Upper lobe of left lung (tissue), 6 donors: ENCODE measurements at regions not wholly inside any gene's neighbourhood (a gene's known extent, or its start where the extent isn't known, plus 50 kb on each side); places are given as distances from the start of the nearest gene placed in this dataset.
"Not testable (repeated sequence)": the region's sequence is repeated elsewhere in the genome, so short reads cannot be mapped to it uniquely, and the experiment has no call there.

Experiments
- ATAC-seq, 2 donors: fragments of 200-7000 bp; cut with Tn5 transposase; one replicate each; pipeline ENCODE4 v1.9.1; 2022; ENCODE audit warnings: mild to moderate bottlenecking in 2 of 2, moderate library complexity in 2 of 2; ENCODE audit not compliant: low FRiP score in 2 of 2
- DNase-seq, 2 donors: peaks; one replicate each; pipeline ENCODE4 v3.0.0-alpha.2; 2019 to 2020
- H3K27ac ChIP-seq, 4 donors: fragments of 200-600 bp; sonication (generic); one replicate each; pipeline ENCODE4 v1.5.1; 2016 to 2019
- H3K27me3 ChIP-seq, 4 donors: fragments of 200-600 bp; sonication (generic); one replicate each; pipeline ENCODE4 v1.5.1; 2017 to 2019
- H3K36me3 ChIP-seq, 4 donors: fragments of 200-600 bp; sonication (generic); one replicate each; pipeline ENCODE4 v1.5.1; 2016 to 2019
- H3K4me1 ChIP-seq, 4 donors: fragments of 200-600 bp; sonication (generic); one replicate each; pipeline ENCODE4 v1.5.1; 2018 to 2019
- H3K4me3 ChIP-seq, 4 donors: fragments of 200-600 bp; sonication (generic); one replicate each; pipeline ENCODE4 v1.5.1; 2017 to 2019; ENCODE audit warnings: mild to moderate bottlenecking in 2 of 4, moderate library complexity in 1 of 4
- H3K9me3 ChIP-seq, 4 donors: fragments of 200-600 bp; sonication (generic); one replicate each; pipeline ENCODE4 v1.5.1; 2018 to 2019
- CTCF ChIP-seq, 6 experiments: fragments of 450-650 bp in 4 of 6; fragments of 200-600 bp in 2 of 6; sonication (generic) in 2 of 6; IDR thresholded peaks; one replicate each; pipeline ENCODE4 v1.5.1; 2016 to 2019; ENCODE audit warnings: antibody characterized with exemption in 6 of 6
- EP300 ChIP-seq, 4 donors: sonication (generic); formaldehyde crosslinking; IDR thresholded peaks; one replicate each; pipeline ENCODE4 v1.5.1; 2017; ENCODE audit warnings: antibody characterized with exemption in 4 of 4, control low read depth in 2 of 4
- POLR2A ChIP-seq, 4 donors: fragments of 450-650 bp; IDR thresholded peaks; one replicate each; pipeline ENCODE4 v1.5.1; 2016 to 2017; ENCODE audit warnings: antibody characterized with exemption in 4 of 4, mild to moderate bottlenecking in 2 of 4
- POLR2AphosphoS5 ChIP-seq, 2 donors: sonication (generic); formaldehyde crosslinking; IDR thresholded peaks; one replicate each; pipeline ENCODE4 v1.5.1; 2017; ENCODE audit warnings: antibody characterized with exemption in 2 of 2
- WGBS, 2 donors: methylation state at CpG; one replicate each; pipeline ENCODE4 v1.1.5; 2017 to 2018; 5-methylcytosine and 5-hydroxymethylcytosine counted together
- donor health status: DM: no; HTN: no; CAD: no; lungs with moderate emphysema.
- donor health status: DM: no; HTN: yes; CAD: no; lungs with severe emphysema.

- Histone ChIP-seq H3K36me3 (no peaks in the 10 kb centered on the region), H3K9me3 (no peaks in the 10 kb centered on the region), H3K4me1 (no peaks in the 10 kb centered on the region), H3K27me3 (no peaks in the 10 kb centered on the region), H3K27ac (no peak overlapping the region), H3K4me3 (no peak overlapping the region)
- no peak for ATAC-seq
- WGBS, 2 donors, result 55 to 70% methylated on average over 2 of the region's 2 CpGs
- no peak for DNase-seq
- TF ChIP-seq POLR2AphosphoS5 (IDR thresholded peaks at IDR 0.05) (no peak), POLR2A (IDR thresholded peaks at IDR 0.05) (no peak), EP300 (IDR thresholded peaks at IDR 0.05) (no peak), CTCF (IDR thresholded peaks at IDR 0.05) (no peak)
Measured at GRCh38 chr16:7887316-7887715, 554.7 kb downstream of the RBFOX1 start.

GRCh38 chr16:7871979-7872378, 539.3 kb downstream of the RBFOX1 start:
- Histone ChIP-seq H3K4me3 (no peak overlapping the region), H3K9me3 (no peaks in the 10 kb centered on the region), H3K4me1 (no peaks in the 10 kb centered on the region), H3K27me3 (no peaks in the 10 kb centered on the region), H3K27ac (no peak overlapping the region), H3K36me3 (no peaks in the 10 kb centered on the region)
- no peak for ATAC-seq
- TF ChIP-seq EP300 (IDR thresholded peaks at IDR 0.05), result no peak
- TF ChIP-seq POLR2AphosphoS5 (IDR thresholded peaks at IDR 0.05), result no peak
- TF ChIP-seq CTCF (IDR thresholded peaks at IDR 0.05), result no peak
- DNase-seq, result no peak
- 67 to 83% methylated on average over 2 of the region's 2 CpGs for WGBS, 2 donors

- no peak for ATAC-seq
- DNase-seq, result no peak
Measured at GRCh38 chr16:7871371-7871770, 538.7 kb downstream of the RBFOX1 start.

GRCh38 chr16:7867831-7868230, 535.2 kb downstream of the RBFOX1 start:
- TF ChIP-seq POLR2A (IDR thresholded peaks at IDR 0.05) (no peak), EP300 (IDR thresholded peaks at IDR 0.05) (no peak), POLR2AphosphoS5 (IDR thresholded peaks at IDR 0.05) (no peak), CTCF (IDR thresholded peaks at IDR 0.05) (no peak)
- Histone ChIP-seq H3K4me3 (no peak overlapping the region), H3K4me1 (no peaks in the 10 kb centered on the region), H3K27ac (no peak overlapping the region), H3K36me3 (no peaks in the 10 kb centered on the region), H3K27me3 (no peaks in the 10 kb centered on the region), H3K9me3 (no peaks in the 10 kb centered on the region)
- 95 to 100% methylated on average over 1 of the region's 1 CpG for WGBS, 2 donors
- ATAC-seq (no peak), DNase-seq (no peak)

More at GRCh38 chr16:7871371-7871770, 538.7 kb downstream of the RBFOX1 start:
- Histone ChIP-seq H3K4me3 (no peak overlapping the region), H3K36me3 (no peaks in the 10 kb centered on the region), H3K9me3 (no peaks in the 10 kb centered on the region), H3K27me3 (no peaks in the 10 kb centered on the region), H3K27ac (no peak overlapping the region), H3K4me1 (no peaks in the 10 kb centered on the region)
- no peak for TF ChIP-seq POLR2AphosphoS5 (IDR thresholded peaks at IDR 0.05)
- TF ChIP-seq CTCF (IDR thresholded peaks at IDR 0.05), result no peak
- TF ChIP-seq EP300 (IDR thresholded peaks at IDR 0.05), result no peak
- TF ChIP-seq POLR2A (IDR thresholded peaks at IDR 0.05), result no peak
- 68 to 75% methylated on average over 9 of the region's 9 CpGs for WGBS, 2 donors

- no peak overlapping the region for H3K4me3 ChIP-seq
- H3K36me3 ChIP-seq, result no peaks in the 10 kb centered on the region
- no peak overlapping the region for H3K27ac ChIP-seq
- no peaks in the 10 kb centered on the region for H3K27me3 ChIP-seq
- DNase-seq (no peak), ATAC-seq (no peak)
- H3K4me1 ChIP-seq, result no peaks in the 10 kb centered on the region
- no peak for TF ChIP-seq CTCF (IDR thresholded peaks at IDR 0.05)
- TF ChIP-seq POLR2AphosphoS5 (IDR thresholded peaks at IDR 0.05), result no peak
- no peak for TF ChIP-seq POLR2A (IDR thresholded peaks at IDR 0.05)
- no peak for TF ChIP-seq EP300 (IDR thresholded peaks at IDR 0.05)
- no peaks in the 10 kb centered on the region for H3K9me3 ChIP-seq
- WGBS, 2 donors, result 21 to 23% methylated on average over 4 of the region's 4 CpGs
Measured at GRCh38 chr16:7866144-7866543, 533.5 kb downstream of the RBFOX1 start.

GRCh38 chr16:7865393-7865792, 532.7 kb downstream of the RBFOX1 start:
- DNase-seq, H3K9me3 ChIP-seq, H3K36me3 ChIP-seq, H3K27ac ChIP-seq, H3K27me3 ChIP-seq, ATAC-seq, H3K4me1 ChIP-seq, H3K4me3 ChIP-seq: not testable (repeated sequence)
- WGBS, 2 donors, result 50 to 54% methylated on average over 3 of the region's 3 CpGs
